ENCODE measurements at regions not wholly inside any gene's neighbourhood (a gene's known extent, or its start where the extent isn't known, plus 50 kb on each side); places are given as distances from the start of the nearest gene placed in this dataset.
"Not testable (repeated sequence)": the region's sequence is repeated elsewhere in the genome, so short reads cannot be mapped to it uniquely, and the experiment has no call there.

DNA sequence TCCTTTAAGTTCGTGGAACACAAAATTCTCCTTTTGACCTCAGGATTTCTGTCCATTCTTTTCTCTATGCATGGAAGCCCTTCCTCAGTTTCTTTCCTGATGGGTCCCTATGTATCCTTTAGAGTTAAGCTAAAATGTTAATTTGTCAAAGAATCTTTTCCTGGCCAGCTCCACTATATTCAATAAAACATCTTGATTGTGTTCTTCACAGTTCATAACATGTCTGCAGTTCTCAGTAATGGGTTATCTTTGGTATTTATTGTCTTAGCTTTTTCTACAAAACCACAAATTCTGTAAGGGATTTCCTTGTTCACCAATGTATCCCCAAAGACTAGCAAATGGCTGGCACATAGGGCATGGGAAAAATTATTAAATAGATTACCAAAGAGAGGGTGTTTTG is 998.5 kb downstream of the ADGRL2 start:
- no peak for DNase-seq

DNA sequence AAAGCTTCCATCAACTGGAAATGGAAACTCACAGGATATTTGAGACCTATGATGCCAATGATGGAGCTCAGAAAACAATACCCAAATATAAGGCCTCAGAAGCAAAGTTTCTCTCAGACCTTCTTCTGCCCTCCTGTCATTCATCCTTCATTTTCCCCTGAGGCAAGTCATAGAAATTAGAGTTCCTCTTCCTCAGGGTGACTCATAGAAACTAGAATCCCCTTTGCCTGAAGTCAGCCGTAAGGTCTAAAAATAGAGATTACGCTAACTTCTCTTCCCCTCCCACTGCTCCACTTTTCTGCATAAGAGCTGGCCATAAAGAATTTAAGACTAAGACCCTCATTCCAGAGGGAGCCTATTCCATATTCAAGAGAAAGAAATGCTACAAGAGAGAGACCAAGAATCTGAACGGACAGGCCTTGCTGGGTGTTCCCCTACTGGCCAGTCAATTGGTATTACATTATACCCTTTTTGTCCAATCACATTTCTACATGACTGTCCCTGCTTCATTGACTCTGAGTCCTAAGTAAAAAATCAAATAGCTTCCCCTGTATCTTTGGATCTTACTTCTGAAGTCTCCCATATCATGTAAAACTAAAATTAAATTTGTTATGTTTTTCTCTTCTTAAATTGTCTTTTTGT is 994.9 kb downstream of the ADGRL2 start:
- DNase-seq: no peak

DNA sequence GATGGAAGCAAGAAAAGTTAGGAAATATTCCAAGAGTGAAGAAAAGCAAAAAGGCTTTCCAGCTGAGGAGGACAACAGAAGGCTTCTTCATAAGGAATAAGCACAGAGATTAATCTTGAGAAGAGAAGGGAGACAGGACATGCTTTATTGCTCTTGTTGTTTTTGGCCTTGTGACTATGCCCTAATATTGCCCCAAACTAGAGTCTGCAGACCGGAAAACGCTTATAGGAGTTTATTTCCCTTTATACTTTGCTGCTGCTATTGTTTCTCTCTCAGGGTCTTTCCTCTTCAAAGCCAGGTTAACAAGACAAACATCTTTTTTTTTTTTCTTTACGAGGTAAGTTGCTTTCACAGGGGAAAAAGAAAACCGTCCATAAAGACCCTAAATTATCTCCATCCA is 991.4 kb downstream of the ADGRL2 start:
- no peak for DNase-seq

DNA sequence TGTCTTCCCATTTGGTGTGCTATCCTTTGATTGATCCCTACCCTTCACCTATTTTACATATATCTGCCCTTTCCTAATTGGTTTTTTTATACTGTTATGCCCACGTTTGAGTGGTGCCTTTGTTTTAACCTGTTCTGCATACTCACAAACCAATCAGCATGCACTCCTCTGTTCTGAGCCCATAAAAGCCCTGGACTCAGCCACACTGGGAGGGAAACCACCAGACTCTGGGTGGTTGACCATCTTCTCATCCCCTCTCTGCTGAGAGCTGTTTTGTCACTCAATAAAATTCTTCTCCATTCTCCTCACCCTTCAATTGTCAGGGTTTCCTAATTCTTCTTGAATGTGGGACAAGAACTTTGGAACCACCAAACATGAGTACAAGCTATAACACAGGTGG is 989.8 kb downstream of the ADGRL2 start:
- no peak for DNase-seq

DNA sequence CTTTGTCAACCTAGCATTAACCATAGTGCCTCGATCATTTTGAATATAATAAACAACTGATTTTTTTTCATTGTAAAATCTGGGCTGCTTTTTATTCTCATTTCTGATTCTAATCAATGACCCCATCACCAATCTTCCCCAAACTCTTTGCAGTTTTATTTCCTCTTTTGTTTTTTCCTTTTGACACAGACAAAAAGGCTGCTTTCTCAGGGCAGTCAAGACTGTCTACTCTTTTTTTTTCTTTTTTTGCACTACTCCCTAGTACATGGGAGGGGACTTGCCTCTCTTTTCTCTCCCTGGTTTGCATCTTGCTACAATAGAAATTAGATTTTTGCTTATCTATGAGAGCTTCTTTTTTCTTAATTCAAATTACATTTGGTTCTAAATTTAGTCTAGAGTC is 987.9 kb downstream of the ADGRL2 start:
- no peak for DNase-seq

DNA sequence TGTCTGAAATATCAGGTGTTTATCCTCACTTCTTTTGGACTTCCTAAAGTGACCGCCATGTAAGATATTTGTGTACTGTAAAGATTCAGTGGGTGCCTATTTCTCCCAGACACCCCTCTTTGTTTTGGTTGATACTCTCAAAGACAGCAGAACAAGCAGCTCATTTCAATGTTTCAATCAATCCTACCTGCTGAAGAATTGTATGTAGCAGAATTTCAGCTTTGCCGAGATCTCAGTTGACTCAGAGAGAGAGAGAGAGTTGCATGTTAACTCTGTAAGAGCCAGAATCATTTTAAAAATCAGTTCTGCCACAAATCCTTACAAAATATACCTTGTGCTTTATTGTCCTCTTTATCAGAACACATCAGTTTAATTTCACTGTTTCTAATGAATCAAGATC is 987.3 kb downstream of the ADGRL2 start:
- no peak for DNase-seq

DNA sequence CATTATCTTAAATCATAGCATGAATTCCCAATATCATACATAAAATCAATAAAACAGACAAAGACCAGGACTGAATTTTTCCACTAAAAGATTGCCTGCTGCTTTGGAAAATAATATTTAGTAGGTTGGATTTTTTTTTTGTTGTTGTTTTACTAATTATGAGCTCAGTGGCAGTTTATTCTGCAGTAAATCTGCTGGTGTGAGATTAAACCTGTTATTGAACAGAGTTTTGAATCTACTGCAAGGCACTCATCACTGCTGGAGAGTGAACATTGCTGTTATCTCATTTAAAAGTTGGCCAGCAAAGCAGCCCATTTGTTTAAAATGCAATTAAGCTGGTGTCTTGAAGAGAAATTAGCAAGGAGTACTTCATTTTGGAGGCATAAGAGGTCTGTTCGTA is 986.1 kb downstream of the ADGRL2 start:
- DNase-seq: no peak

DNA sequence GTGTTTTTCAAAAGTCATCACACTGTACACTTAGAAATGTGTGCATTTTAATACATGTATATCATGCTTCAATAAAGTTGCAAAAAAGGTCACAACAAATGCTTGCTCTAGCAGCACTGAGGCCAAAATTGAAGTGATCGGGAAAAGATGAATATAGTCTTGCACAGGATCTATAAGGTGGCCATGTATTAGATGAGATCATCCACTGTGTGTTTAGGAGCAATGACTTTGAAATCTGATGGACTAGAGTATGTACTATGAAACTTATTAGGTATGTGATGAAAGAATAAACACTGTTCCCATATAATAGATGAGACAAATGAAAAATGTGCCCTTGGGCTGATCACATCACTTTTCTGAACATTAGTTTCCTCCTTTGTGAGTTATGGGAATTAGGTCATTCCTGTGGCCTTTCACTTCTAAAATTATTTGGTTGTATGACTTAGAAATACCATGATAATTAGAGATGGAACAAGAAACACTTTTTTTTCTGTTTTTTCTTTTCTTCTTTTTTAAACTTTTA is 984.6 kb downstream of the ADGRL2 start:
- no peak for DNase-seq

DNA sequence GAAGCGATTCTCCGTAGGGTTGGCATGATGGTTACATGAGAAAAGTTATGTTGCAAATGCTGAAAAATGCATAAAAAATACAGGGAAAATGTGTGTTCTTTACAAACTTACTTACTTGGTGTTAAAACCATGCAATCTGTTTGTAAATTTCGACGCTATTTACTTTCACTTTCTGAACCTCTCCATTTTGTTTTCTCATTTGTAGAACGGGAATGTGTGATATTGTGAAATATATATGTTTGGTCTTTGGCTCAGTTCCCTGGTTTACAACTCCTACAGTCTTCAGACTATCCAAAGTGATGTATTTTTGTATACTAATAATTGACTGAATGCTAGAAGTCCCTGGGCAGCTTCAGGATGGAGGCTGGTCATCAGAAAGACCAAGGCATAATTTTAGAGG is 982.3 kb downstream of the ADGRL2 start:
- no peak for DNase-seq

DNA sequence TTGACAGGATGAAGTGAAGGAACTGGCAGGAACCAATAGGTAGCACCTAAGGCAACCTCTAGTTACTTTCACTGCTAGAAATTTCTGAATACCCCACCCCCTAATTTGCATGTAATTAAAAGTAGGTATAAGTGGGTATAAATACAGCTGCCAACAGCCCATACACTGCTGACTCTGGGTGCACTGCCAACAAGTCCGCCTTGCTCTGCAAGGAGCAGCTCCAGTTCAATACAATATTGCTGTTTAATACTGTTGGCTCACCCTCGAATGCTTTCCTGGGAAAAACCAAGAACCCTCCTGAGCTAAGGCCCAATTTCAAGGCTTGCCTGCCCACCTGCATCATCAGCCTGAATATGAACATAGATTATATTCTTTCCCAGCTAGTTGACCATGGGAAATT is 981.9 kb downstream of the ADGRL2 start:
- no peak for DNase-seq

DNA sequence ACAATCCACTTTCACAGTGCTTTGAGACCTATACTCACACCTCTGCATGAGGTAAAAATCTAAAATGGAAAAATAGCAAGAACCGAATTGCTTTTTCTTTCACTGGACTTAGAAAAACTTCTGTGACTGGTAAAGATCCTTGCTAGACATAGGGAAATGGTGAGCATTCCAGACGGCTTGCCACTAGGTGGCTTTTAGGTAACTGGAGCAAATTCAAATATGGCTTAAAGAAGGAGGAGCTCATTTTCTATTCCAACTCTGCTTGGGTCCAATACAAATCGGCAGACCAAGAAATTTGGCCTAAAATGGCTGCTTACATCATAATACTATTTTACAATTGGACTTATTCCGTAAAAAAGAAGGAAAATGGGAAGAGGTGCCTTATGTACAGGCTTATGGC is 977.9 kb downstream of the ADGRL2 start:
- no peak for DNase-seq

DNA sequence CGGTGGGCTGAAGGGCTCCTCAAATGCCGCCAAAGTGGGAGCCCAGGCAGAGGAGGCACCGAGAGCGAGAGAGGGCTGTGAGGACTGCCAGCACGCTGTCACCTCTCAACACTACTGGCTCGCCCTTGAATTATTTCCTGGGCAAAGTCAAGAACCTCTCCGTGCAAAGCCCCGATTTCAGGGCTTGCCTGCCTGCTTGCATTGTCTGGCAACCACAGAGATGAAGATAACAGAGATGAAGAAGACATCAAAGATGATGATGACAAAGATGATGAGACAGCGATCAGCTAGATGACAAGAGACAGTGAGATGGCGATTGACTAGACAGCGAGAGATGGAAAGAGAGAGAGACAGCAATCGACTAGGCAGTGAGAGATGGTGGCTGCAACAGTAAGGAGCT is 976.5 kb downstream of the ADGRL2 start:
- no peak for DNase-seq

DNA sequence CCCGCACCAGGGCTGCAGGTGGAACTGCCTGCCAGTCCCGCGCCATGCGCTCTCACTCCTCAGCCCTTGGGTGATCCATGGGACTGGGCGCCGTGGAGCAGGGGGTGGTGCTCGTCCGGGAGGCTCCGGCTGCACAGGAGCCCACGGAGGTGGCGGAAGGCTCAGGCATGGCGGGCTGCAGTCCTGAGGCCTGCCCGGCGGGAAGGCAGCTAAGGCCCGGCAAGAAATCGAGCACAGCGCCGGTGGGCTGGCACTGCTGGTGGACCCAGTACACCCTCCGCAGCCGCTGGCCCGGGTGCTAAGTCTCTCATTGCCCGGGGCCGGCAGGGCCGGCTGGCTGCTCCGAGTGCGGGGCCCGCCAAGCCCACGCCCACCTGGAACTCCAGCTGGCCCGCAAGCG is 976.0 kb downstream of the ADGRL2 start:
- not testable (repeated sequence) for DNase-seq

DNA sequence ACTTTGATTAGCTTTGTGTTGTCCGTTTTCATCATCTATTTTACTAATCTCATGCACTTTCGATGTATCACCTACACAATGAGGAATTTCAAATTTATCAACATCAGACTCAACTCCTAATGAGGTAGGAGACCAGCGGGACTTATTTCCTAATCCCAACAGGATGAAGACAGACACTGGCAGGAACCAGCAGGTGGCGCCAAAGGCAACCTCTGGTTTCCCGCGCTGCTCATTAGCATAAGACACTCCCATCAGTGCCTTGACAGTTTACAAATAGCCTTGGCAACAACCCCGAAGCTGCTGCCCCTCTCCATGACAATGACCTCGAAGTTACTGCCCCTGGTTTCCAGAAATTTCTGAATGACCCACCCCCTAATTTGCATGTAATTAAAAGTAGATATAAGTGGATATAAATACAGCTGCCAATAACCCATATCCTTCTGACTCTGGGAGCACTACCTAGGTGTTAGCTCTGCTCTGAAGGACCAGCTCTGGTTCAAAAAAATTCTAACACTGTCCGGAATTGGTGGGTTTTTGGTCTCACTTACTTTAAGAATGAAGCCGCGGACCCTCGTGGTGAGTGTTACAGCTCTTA is 974.8 kb downstream of the ADGRL2 start:
- peak; percentile 42 for DNase-seq

DNA sequence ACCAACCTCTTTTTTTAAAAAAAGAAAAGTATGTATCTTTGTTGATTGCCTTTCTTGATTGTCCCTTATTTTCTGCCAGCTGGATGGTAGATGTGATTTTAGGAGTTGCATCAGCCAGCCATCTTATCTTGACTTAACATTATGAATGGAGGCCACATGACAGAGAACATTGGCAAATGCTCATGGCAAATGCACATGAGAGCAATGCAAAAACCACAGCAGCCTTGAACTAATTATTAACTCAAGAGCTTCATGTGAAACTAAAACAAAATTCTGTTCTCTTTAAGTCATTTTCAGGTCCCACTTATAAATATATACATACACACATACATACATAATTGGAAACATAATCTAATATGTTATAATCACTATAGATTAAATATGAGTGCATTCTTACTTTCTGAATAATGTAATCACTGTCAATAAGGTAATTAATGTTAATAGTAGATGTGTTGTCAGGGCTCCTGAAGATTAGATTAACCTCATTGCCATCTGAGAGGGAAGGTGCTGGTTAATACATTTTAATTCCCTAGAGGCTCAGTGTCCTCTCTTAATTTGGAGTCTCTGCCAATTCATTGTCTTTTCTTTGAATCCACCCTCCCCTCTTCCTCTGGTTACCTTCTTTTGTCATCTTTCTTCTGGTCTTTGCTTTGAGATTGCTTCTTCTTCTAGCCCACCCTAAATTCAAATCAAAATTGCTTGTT is 962.2 kb downstream of the ADGRL2 start:
- no peak for DNase-seq

DNA sequence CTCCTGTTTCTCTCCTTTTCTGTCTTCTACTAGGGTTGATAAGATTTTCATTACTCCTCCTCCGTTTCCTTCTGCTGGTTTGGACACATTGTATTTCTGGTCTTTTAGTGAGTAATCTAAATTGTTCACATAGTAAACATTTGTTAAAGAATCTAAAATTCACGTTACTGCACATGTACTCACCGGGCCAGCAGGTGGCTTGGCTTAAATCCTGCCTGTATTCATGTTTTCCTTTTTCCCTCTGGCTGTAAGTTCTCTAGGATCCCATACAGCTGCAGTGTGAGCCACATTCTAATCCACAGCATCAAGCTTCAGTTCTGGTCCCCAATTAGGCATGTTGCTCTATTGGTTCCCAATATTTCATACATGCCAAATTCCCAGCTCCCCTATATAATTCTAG is 958.3 kb downstream of the ADGRL2 start:
- DNase-seq: no peak

DNA sequence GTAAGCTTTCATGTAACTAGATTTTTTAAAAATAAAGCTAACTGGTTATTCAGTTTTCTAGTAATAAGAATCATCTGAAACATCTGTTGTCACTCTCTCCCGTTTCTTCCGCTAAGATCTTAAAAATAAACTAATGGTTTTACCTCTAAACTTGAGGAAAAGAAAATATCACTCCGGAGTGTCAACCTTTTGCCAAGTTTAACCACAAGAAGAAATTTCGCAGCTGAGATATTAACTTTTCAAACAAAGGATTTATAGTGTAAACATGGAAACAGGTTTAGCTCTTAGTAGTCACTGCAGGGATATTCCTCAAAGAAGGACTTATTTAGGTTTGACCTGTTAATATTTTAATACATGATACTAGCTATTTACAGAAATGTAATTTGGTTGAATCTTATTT is 954.9 kb downstream of the ADGRL2 start:
- DNase-seq: no peak

DNA sequence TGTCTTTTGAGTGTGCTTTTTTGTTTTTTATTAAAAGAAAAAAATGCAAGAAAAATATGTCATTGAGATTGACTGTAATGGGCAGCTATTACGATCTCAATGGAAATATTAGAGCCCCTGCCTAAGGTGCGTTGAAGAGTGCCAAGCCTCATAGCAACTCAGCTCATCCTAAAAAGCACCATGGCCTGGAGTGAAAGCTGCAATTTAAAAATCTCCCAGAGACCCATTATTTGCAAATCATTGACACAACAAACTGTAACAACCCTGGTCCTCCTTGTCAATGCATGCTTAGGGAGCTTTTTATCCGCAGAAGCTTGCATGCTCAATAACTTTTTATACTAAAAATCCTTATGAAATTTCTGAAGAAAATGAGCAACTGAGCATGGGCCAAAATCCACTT is 954.5 kb downstream of the ADGRL2 start:
- DNase-seq: no peak

DNA sequence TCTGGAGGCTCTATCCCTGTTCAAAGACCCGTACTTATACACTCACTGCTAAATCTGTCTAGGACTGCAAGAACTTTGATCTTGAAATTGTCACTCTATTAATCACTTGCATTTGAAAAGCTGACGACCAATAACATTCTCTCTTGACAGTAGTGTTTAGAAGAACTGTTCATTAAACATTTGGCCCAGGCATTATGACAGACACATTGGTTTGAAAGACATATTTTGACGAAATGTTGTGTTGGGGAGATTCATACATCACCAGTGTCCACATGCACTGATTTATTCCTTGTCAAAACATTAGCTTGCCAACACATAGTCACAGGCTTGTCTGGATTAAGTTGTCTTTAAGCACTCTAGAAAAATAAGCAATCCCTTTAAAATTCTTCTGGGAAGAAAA is 951.3 kb downstream of the ADGRL2 start:
- DNase-seq: no peak

DNA sequence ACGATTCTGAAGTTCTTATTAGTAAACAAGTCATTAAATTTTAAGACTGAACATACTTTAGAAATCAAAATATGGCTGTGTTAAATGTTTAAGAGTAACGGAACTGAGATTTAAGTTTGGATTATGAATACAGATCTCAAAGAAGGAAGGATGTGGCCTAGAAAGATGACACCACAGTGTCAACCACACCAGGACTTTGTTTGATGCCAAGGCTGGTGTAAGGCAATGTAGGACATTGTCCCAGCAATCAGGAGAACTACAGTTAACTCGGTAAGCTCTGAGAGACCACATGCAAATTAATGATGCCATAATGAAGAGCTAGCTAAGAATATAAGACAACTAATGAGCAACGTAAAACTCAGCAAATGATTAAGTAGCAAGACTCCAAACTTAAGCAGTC is 932.9 kb downstream of the ADGRL2 start:
- no peak for DNase-seq

DNA sequence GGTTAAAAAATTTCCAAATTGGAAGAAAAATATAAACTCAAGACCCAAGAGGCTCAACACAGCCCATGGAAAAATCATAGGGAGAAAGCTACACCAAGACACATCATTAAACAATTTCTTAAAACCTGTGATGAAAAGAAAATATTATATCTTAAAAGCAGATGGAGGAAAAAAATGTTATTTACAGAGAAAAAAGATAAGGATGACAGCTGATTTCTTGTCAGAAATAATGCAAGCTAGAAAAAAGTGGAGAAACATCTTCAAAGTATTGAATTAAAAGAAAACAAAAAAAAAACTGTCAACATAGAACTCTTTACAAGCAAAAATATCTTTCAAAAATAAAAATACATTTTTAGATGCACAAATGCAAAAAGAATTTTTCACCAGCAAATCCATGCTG is 930.5 kb downstream of the ADGRL2 start:
- no peak for DNase-seq

DNA sequence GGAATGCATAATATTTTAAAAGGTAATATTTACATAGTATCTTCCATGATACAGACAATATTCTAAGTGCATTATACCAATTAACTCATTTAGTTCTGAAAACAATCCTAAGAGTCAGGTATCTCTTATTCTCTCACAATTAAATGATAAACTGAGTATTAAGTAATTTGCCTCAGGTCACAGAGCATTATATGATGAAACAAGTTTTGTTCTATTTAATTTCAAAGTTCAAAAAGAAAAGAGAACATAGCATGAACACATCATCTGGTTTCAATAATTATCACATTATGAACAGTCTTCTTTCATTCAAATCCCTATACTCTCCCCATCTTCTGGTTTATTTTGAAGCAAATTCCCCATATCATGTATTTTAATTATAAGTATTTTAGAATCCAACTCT is 927.5 kb downstream of the ADGRL2 start:
- DNase-seq: no peak

DNA sequence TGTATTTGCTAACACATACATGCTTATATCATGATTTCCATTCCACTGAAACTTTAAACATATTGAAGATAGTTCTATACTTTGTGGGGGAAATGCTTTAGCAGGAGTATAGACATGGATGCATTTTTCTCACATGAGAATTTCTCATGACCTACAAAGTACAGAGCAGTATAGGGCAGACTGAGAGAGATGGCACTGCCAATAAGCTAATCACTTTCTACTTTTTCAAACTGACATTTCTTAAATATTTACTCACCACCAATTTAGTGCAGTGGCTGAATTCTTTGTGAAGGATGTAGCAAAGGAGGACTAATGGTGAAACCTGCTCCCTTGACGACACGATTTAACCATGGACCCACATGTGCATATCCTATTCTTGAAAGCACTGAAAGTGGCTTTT is 923.5 kb downstream of the ADGRL2 start:
- DNase-seq: no peak

DNA sequence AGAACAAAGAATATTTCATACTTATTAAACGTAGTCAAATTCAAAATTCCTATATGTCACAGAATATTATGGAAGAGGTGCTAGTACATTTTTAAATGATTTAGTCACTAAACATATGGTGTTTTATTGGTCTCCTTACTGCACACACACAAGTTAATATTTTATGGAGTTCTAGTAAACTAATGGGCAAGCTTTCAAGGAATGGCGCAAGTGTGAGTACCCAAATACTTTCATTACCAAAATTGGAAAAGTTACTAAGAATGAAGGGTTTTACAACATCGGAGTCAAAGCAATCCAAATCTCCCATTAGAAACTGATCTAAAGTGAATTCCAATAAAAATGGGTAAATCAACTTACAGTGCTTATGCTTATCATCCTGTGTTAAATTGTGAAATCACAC is 921.9 kb downstream of the ADGRL2 start:
- DNase-seq: no peak

DNA sequence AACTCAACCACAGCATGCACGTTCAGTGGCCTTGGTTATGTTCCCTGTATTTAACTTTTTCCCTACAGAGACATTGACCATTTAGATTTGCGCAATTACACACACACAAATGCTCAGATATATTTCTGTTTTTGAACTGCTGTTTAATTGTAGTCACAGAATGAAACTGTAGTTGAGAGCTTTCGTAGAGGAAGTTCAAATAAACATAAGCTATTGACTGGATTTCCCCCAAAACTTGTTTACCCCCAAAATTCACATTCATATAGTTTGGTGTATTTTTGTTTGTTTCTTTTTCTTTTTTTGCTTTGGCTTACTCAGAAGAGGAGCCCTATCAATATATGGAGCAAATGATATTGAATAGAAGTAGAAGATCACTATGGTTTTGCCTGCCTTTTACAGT is 921.0 kb downstream of the ADGRL2 start:
- DNase-seq: no peak

All from stimulated activated CD4-positive, alpha-beta T cell treated with anti-CD3 and anti-CD28 coated beads, Interleukin-1b, Interleukin-23, amount 100 ng/mL, for 48 hours (primary cell).